GM23338 (cell line): ENCODE measurements at regions not wholly inside any gene's neighbourhood (a gene's known extent, or its start where the extent isn't known, plus 50 kb on each side); places are given as distances from the start of the nearest gene placed in this dataset.

Experiments
- ATAC-seq: fragments of 200-7000 bp; cut with Tn5 transposase; 3 replicates; pipeline ENCODE4 v1.9.1; 2020
- DNase-seq: peaks from one replicate; pipeline ENCODE4 v3.0.0-alpha.2; 2015; ENCODE audit warnings: low spot score
- H2AFZ ChIP-seq: fragments of 200-600 bp; sonication (generic); 2 replicates; pipeline ENCODE4 v1.8.0; 2016; ENCODE audit warnings: antibody characterized with exemption, mild to moderate bottlenecking, moderate library complexity
- H3F3A ChIP-seq: fragments of 200-600 bp; sonication (generic); replicated peaks from 2 replicates; pipeline ENCODE4 v1.8.0; 2017; ENCODE audit warnings: antibody characterized with exemption, mixed run types, low read depth
- H3K27ac ChIP-seq: fragments of 200-600 bp; sonication (generic); 2 replicates; pipeline ENCODE4 v1.6.1; 2016; ENCODE audit warnings: low read depth
- H3K27me3 ChIP-seq: fragments of 200-600 bp; sonication (generic); 2 replicates; pipeline ENCODE4 v1.8.0; 2016; ENCODE audit warnings: mild to moderate bottlenecking, mixed run types, moderate library complexity; ENCODE audit not compliant: insufficient read depth
- H3K36me3 ChIP-seq: fragments of 200-600 bp; sonication (generic); 2 replicates; pipeline ENCODE4 v1.8.0; 2016; ENCODE audit warnings: mild to moderate bottlenecking; ENCODE audit not compliant: insufficient read depth
- H3K4me1 ChIP-seq: fragments of 200-600 bp; sonication (generic); 2 replicates; pipeline ENCODE4 v1.8.0; 2016; ENCODE audit warnings: mild to moderate bottlenecking, moderate library complexity; ENCODE audit not compliant: insufficient read depth
- H3K4me2 ChIP-seq: fragments of 200-600 bp; sonication (generic); 2 replicates; pipeline ENCODE4 v1.7.1; 2017; ENCODE audit warnings: mixed run types
- H3K4me3 ChIP-seq: fragments of 200-600 bp; sonication (generic); 2 replicates; pipeline ENCODE4 v1.6.1; 2016; ENCODE audit warnings: mixed run types
- H3K79me2 ChIP-seq: fragments of 200-600 bp; sonication (generic); replicated peaks from 2 replicates; pipeline ENCODE4 v1.8.0; 2017; ENCODE audit warnings: mild to moderate bottlenecking; ENCODE audit not compliant: insufficient read depth
- H3K9me2 ChIP-seq: fragments of 200-600 bp; sonication (generic); 2 replicates; pipeline ENCODE4 v1.8.0; 2017; ENCODE audit not compliant: insufficient read depth
- H4K20me1 ChIP-seq: fragments of 200-600 bp; sonication (generic); replicated peaks from 2 replicates; pipeline ENCODE4 v1.8.0; 2017; ENCODE audit warnings: mild to moderate bottlenecking; ENCODE audit not compliant: insufficient read depth
- H3K27ac Mint-ChIP-seq: 2 replicates; pipeline ENCODE4 v1.8.0; 2020; ENCODE audit warnings: inconsistent platforms, mild to moderate bottlenecking, moderate library complexity, mixed read lengths
- H3K27me3 Mint-ChIP-seq: 3 replicates; pipeline ENCODE4 v1.8.0; 2022; ENCODE audit warnings: low read depth, mild to moderate bottlenecking, moderate library complexity, mixed read lengths, inconsistent platforms; ENCODE audit not compliant: insufficient read depth, poor library complexity
- H3K36me3 Mint-ChIP-seq: 3 replicates; pipeline ENCODE4 v1.8.0; 2021; ENCODE audit warnings: low read depth, mild to moderate bottlenecking, inconsistent platforms, moderate library complexity, mixed read lengths
- H3K4me1 Mint-ChIP-seq: 3 replicates; pipeline ENCODE4 v1.8.0; 2020; ENCODE audit warnings: mild to moderate bottlenecking, inconsistent platforms, mixed read lengths
- H3K4me3 Mint-ChIP-seq: 3 replicates; pipeline ENCODE4 v1.8.0; 2021; ENCODE audit warnings: moderate library complexity, mild to moderate bottlenecking, inconsistent platforms, mixed read lengths
- H3K9me3 Mint-ChIP-seq: 3 replicates; pipeline ENCODE4 v1.8.0; 2020; ENCODE audit warnings: moderate library complexity, mild to moderate bottlenecking, inconsistent platforms, mixed read lengths
- CREB1 ChIP-seq: fragments of 250-450 bp; sonication (Bioruptor Pico); IDR thresholded peaks from 2 replicates; pipeline ENCODE4 v1.5.0; 2020; ENCODE audit warnings: low read depth, mild to moderate bottlenecking, moderate library complexity
- EZH2 ChIP-seq: fragments of 200-600 bp; sonication (generic); IDR thresholded peaks from one replicate; pipeline ENCODE4 v1.8.0; 2017; ENCODE audit warnings: antibody characterized with exemption, mild to moderate bottlenecking, low read depth; ENCODE audit not compliant: unreplicated experiment
- EZH2phosphoT487 ChIP-seq: fragments of 200-600 bp; sonication (generic); IDR thresholded peaks from one replicate; pipeline ENCODE4 v1.8.1; 2018; ENCODE audit warnings: antibody characterized with exemption; ENCODE audit not compliant: unreplicated experiment
- JUNB ChIP-seq: IDR thresholded peaks from one replicate; pipeline ENCODE4 v1.6.1; 2016; ENCODE audit warnings: antibody characterized with exemption; ENCODE audit not compliant: unreplicated experiment
- NANOG ChIP-seq: IDR thresholded peaks from 2 replicates; pipeline ENCODE4 v1.6.1; 2016; ENCODE audit warnings: antibody characterized with exemption, borderline replicate concordance
- POLR2AphosphoS5 ChIP-seq: IDR thresholded peaks from 2 replicates; pipeline ENCODE4 v1.6.1; 2016; ENCODE audit warnings: antibody characterized with exemption, low read depth
- STAT1 ChIP-seq: IDR thresholded peaks from one replicate; pipeline ENCODE4 v1.6.1; 2016; ENCODE audit warnings: antibody characterized with exemption; ENCODE audit not compliant: unreplicated experiment
- ZNF114 ChIP-seq: fragments of 250-450 bp; sonication (Bioruptor Pico); IDR thresholded peaks from 2 replicates; pipeline ENCODE4 v1.5.0; 2020; ENCODE audit warnings: mild to moderate bottlenecking, moderate library complexity
- ZNF331 ChIP-seq: fragments of 250-450 bp; sonication (Bioruptor Pico); IDR thresholded peaks from 2 replicates; pipeline ENCODE4 v1.5.0; 2020; ENCODE audit warnings: low read depth, mild to moderate bottlenecking, moderate library complexity
- ZNF462 ChIP-seq: fragments of 250-450 bp; sonication (Bioruptor Pico); IDR thresholded peaks from 2 replicates; pipeline ENCODE4 v1.5.0; 2020; ENCODE audit warnings: mild to moderate bottlenecking, moderate library complexity
- TF ChIP-seq, protein P1 (sequence below), 2 experiments: fragments of 200-600 bp in 1 of 2; sonication (generic) in 1 of 2; conservative IDR thresholded peaks; 2 replicates each; pipeline versions ENCODE4 v1.5.1 to v1.6.1; 2016 to 2017; ENCODE audit warnings: antibody characterized with exemption in 2 of 2, low read depth in 2 of 2, mild to moderate bottlenecking in 2 of 2, moderate library complexity in 1 of 2
- TF ChIP-seq, protein P2 (sequence below): IDR thresholded peaks from 2 replicates; pipeline ENCODE4 v1.6.1; 2016; ENCODE audit warnings: antibody characterized with exemption
- TF ChIP-seq, protein P3 (sequence below): IDR thresholded peaks from one replicate; pipeline ENCODE4 v1.6.1; 2018; ENCODE audit warnings: antibody characterized with exemption; ENCODE audit not compliant: unreplicated experiment

- H3K9me2 ChIP-seq = no peaks in the 10 kb centered on the region
- H3K4me1 Mint-ChIP-seq = peaks cover 32% of the 10 kb centered on the region
- no peak for TF ChIP-seq STAT1
- no peak for TF ChIP-seq ZNF331 (CRISPR knock-in tag)
- TF ChIP-seq, protein P1, sequence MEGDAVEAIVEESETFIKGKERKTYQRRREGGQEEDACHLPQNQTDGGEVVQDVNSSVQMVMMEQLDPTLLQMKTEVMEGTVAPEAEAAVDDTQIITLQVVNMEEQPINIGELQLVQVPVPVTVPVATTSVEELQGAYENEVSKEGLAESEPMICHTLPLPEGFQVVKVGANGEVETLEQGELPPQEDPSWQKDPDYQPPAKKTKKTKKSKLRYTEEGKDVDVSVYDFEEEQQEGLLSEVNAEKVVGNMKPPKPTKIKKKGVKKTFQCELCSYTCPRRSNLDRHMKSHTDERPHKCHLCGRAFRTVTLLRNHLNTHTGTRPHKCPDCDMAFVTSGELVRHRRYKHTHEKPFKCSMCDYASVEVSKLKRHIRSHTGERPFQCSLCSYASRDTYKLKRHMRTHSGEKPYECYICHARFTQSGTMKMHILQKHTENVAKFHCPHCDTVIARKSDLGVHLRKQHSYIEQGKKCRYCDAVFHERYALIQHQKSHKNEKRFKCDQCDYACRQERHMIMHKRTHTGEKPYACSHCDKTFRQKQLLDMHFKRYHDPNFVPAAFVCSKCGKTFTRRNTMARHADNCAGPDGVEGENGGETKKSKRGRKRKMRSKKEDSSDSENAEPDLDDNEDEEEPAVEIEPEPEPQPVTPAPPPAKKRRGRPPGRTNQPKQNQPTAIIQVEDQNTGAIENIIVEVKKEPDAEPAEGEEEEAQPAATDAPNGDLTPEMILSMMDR (conservative IDR thresholded peaks at IDR 0.05; ENCODE audit: low read depth in 2 of 2) = no peak
- no peak for TF ChIP-seq EZH2phosphoT487
- TF ChIP-seq, protein P2, sequence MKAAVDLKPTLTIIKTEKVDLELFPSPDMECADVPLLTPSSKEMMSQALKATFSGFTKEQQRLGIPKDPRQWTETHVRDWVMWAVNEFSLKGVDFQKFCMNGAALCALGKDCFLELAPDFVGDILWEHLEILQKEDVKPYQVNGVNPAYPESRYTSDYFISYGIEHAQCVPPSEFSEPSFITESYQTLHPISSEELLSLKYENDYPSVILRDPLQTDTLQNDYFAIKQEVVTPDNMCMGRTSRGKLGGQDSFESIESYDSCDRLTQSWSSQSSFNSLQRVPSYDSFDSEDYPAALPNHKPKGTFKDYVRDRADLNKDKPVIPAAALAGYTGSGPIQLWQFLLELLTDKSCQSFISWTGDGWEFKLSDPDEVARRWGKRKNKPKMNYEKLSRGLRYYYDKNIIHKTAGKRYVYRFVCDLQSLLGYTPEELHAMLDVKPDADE = no peak
- no peak for TF ChIP-seq NANOG
- TF ChIP-seq EZH2 = no peak
- no peak for TF ChIP-seq CREB1 (CRISPR knock-in tag)
- no peak for TF ChIP-seq POLR2AphosphoS5
- TF ChIP-seq ZNF114 (CRISPR knock-in tag) = no peak
- TF ChIP-seq JUNB = no peak
- TF ChIP-seq, protein P3, sequence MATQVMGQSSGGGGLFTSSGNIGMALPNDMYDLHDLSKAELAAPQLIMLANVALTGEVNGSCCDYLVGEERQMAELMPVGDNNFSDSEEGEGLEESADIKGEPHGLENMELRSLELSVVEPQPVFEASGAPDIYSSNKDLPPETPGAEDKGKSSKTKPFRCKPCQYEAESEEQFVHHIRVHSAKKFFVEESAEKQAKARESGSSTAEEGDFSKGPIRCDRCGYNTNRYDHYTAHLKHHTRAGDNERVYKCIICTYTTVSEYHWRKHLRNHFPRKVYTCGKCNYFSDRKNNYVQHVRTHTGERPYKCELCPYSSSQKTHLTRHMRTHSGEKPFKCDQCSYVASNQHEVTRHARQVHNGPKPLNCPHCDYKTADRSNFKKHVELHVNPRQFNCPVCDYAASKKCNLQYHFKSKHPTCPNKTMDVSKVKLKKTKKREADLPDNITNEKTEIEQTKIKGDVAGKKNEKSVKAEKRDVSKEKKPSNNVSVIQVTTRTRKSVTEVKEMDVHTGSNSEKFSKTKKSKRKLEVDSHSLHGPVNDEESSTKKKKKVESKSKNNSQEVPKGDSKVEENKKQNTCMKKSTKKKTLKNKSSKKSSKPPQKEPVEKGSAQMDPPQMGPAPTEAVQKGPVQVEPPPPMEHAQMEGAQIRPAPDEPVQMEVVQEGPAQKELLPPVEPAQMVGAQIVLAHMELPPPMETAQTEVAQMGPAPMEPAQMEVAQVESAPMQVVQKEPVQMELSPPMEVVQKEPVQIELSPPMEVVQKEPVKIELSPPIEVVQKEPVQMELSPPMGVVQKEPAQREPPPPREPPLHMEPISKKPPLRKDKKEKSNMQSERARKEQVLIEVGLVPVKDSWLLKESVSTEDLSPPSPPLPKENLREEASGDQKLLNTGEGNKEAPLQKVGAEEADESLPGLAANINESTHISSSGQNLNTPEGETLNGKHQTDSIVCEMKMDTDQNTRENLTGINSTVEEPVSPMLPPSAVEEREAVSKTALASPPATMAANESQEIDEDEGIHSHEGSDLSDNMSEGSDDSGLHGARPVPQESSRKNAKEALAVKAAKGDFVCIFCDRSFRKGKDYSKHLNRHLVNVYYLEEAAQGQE = no peak
- TF ChIP-seq ZNF462 (CRISPR knock-in tag) = no peak
- no peaks in the 10 kb centered on the region for H3F3A ChIP-seq
- no peak overlapping the region for H3K27ac ChIP-seq
- H3K79me2 ChIP-seq = no peaks in the 10 kb centered on the region
- H4K20me1 ChIP-seq = no peaks in the 10 kb centered on the region
- H3K4me3 Mint-ChIP-seq = no peak overlapping the region
- H3K27me3 Mint-ChIP-seq = peaks cover 11% of the 10 kb centered on the region
- peak overlapping the region; percentile 9; the same call in 1 of the 2 replicates for H2AFZ ChIP-seq
- peaks cover 24% of the 10 kb centered on the region; the same call in 1 of the 2 replicates for H3K4me1 ChIP-seq
- no peaks in the 10 kb centered on the region for H3K36me3 ChIP-seq
- no peaks in the 10 kb centered on the region for H3K36me3 Mint-ChIP-seq
- no peak overlapping the region for H3K4me3 ChIP-seq
- H3K4me2 ChIP-seq = 0 out of 2 replicates have a peak overlapping the region, but pooled peaks have one; percentile 1
- no peak for ATAC-seq
- H3K27me3 ChIP-seq = no peaks in the 10 kb centered on the region
- DNase-seq = no peak
- H3K9me3 Mint-ChIP-seq = no peaks in the 10 kb centered on the region; the same call in 2 of the 3 replicates
- H3K27ac Mint-ChIP-seq = no peak overlapping the region
Measured at GRCh38 chr2:64879745-64880144, 109.5 kb upstream of the SLC1A4 start.
